ENCODE measurements at regions not wholly inside any gene's neighbourhood (a gene's known extent, or its start where the extent isn't known, plus 50 kb on each side); places are given as distances from the start of the nearest gene placed in this dataset.

DNA sequence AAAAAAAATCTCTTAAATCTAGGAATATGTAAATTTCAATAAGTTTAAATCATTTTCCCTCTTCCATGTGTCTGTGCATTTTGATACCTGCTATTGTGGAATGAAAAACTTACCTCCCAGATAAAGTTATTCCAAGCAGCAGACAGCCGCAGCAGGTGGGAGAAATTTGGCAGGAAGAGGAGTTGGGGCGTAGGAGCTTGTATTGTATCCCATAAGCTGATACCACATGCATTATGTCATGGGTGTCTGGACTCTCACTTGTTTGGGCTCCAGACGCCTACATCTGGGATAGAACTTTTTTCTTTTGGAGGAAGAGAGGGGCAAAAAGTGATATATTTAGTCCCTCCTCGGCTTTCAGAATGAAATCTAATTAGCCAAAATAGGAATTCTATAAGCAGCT lies 59.3 kb upstream of the TCF4 start:
- DNase-seq, result no peak
- no peaks in the 10 kb centered on the region for H3K36me3 ChIP-seq (ENCODE audit: low read depth, missing control alignments)
- H3K9me3 ChIP-seq, result no peaks in the 10 kb centered on the region
- no peaks in the 10 kb centered on the region for H3K4me1 ChIP-seq
- TF ChIP-seq CTCF (IDR thresholded peaks at IDR 0.05) (no peak), POLR2A (IDR thresholded peaks at IDR 0.05) (no peak)
- H3K27ac ChIP-seq, result no peak overlapping the region
- WGBS, 2 donors, result 48 to 60% methylated on average over 4 of the region's 4 CpGs
- H3K4me3 ChIP-seq, result no peak overlapping the region
- intact Hi-C loops (cut with DNase I; ENCODE audit: low total_unique reads), result no loop called here
- no peaks in the 10 kb centered on the region for H3K27me3 ChIP-seq

GRCh38 chr18:55642191-55642590 lies 54.2 kb upstream of the TCF4 start:
- Histone ChIP-seq H3K36me3 (ENCODE audit: low read depth, missing control alignments) (no peaks in the 10 kb centered on the region), H3K9me3 (no peaks in the 10 kb centered on the region), H3K4me1 (no peaks in the 10 kb centered on the region), H3K27ac (no peak overlapping the region), H3K4me3 (no peak overlapping the region), H3K27me3 (no peaks in the 10 kb centered on the region)
- intact Hi-C loops (cut with DNase I; ENCODE audit: low total_unique reads), result no loop called here
- DNase-seq, result no peak
- no peak for TF ChIP-seq CTCF (IDR thresholded peaks at IDR 0.05)
- no peak for TF ChIP-seq POLR2A (IDR thresholded peaks at IDR 0.05)
- 42 to 50% methylated on average over 2 of the region's 2 CpGs for WGBS, 2 donors

GRCh38 chr18:55641486-55641885 lies 53.5 kb upstream of the TCF4 start:
- 87 to 92% methylated on average over 4 of the region's 4 CpGs for WGBS, 2 donors
- H3K27me3 ChIP-seq, result no peaks in the 10 kb centered on the region
- H3K27ac ChIP-seq, result no peak overlapping the region
- no peak overlapping the region for H3K4me3 ChIP-seq
- no peaks in the 10 kb centered on the region for H3K4me1 ChIP-seq
- no peaks in the 10 kb centered on the region for H3K36me3 ChIP-seq (ENCODE audit: low read depth, missing control alignments)
- intact Hi-C loops (cut with DNase I; ENCODE audit: low total_unique reads), result no loop called here
- H3K9me3 ChIP-seq, result no peaks in the 10 kb centered on the region
- TF ChIP-seq CTCF (IDR thresholded peaks at IDR 0.05) (no peak), POLR2A (IDR thresholded peaks at IDR 0.05) (no peak)
- DNase-seq, result no peak

Small RNA genes in the stretch of these regions (small RNA-seq; reads per million reads assigned to genes)
- 0 reads per million in 2 donors for gene RF00045
